ENCODE measurements at regions not wholly inside any gene's neighbourhood (a gene's known extent, or its start where the extent isn't known, plus 50 kb on each side); places are given as distances from the start of the nearest gene placed in this dataset.
A peak's percentile ranks its signal among the peaks of the same experiment; 100 is the strongest.

DNA sequence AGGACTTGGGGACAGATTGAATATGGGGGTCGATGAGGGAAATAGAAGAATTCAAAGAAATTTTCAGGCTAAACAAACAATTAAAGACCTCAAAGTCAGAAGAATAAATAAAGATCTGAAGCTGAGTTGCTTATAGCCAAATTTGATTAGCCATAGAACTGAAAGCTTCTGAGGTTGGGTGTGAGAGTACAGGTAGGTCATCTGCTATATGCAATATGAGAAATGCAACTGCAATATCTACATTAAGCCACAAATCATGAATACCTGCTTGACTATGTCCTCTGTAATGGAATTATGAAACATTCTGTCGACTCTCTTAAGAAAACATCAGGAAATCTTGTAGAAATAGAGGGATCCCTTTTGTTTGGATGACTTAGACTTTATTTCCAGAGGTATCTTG lies 192.1 kb upstream of the PCDH15 start:
- intact Hi-C loops (cut with micrococcal nuclease): no loop called here
- no peak for DNase-seq
- ATAC-seq: no peak

DNA sequence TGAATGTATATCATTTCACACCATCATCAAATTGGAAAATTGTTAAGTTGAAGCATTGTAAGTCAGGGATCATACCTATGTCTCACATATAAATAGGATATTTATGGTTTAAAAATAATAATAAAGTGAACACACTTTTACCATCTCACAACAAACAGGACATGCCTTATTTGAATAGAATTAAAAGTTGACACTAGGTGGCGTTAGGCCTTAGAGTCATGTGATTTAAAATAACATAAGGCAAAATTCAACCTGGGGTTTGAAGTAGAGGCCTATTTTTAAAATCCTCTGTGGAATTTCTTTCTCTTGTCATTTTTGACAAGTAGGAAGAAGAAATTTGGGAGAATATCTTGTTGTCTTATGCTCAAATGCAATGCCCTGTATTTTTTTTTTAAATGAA lies 184.7 kb upstream of the PCDH15 start:
- intact Hi-C loops (cut with micrococcal nuclease): no loop called here
- ATAC-seq (no peak), DNase-seq (no peak)

DNA sequence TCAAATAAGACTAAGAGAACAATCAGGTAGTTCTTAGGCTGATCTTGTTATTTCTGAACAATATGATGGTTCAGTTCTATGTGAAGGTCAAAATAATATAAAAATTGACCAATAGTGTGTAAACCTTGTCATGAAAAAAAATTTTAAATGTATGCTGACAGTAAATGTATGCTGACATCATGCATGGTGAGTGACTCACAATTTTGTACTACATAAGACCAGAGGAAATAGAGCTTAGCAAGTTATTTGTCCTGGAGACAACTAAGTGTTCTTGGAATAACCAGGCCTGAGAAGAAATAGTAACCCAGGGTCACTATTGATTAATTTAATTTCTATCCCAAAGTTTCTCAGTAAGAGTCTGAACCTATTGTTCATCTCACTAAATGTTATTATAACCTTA lies 182.2 kb upstream of the PCDH15 start:
- ATAC-seq (no peak), DNase-seq (no peak)
- intact Hi-C loops (cut with micrococcal nuclease): no loop called here

DNA sequence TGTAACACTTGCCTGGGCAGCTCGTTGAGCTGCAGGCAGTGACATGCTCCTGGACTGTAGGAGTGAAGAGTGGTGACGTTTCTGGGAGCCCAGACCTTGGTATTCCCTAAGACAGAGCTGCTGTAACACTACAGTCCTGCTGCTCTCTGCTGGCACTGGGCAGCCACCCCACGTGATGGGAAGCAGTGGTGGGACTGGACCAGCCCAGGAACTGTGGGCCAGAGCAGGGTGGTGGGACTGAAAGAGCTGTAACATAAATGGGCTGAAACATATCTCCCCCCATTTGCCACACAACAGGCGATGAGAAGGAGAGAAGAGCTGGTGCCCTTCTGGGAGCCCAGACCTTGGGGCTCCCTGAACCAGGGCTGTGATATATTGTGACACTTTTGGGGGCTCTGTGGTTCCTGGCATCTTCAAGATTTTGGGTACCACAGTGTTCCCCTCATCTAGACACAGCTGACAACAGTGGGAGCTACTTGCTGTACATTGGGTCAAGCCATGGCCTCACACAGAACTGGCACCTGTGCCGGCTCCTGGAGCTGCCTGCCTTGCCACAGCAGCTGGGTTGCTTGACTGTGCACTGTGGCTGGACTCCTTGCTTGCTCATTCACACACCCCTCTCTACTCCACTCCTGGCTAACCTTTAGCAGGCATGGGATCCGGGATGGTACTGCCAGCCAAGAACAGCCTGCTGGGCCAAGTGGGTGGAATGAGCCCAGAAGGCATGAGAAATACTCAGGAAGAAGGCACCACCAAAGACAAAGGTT lies 161.3 kb upstream of the PCDH15 start:
- DNase-seq (no peak), ATAC-seq (no peak)
- intact Hi-C loops (cut with micrococcal nuclease): no loop called here

DNA sequence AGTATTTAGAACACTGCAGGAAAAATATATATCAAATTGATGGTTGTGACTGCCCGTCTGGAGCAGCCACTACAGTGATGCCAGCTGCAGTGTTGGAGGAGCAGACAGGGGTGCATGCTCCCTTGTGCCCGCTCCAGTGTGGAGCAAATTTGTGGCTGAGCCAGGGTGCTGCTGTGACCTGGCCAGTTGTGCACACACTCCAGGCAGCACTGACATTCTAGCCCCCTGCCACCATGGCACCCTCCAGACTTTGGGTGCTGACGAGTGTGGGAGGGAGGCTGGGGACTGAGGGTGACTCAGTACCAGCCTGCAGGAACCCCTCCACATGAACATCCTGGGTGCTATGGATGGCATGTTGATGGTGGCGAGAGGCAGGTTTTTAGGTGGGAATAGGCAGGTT lies 160.0 kb upstream of the PCDH15 start:
- DNase-seq: no peak
- no peak for ATAC-seq
- intact Hi-C loops (cut with micrococcal nuclease): no loop called here

DNA sequence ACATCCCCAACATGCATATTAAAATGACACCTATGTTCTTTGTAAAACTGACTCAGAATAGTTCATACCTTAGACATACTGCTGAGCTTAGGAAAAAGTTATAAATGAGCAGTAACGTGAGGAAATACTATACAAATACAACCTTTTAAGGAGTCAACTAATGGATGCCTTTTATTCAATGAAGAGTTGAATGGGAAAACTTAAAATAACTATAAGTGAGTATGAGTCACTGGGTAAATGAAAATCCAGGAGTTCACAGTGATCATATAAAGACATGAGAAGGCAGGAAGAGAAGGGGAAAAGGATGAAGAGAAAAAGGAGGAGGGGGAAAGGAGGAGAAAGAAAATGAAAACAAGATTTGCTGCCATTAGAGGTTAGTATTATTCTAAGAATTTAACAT lies 157.8 kb upstream of the PCDH15 start:
- ATAC-seq: no peak
- intact Hi-C loops (cut with micrococcal nuclease): no loop called here
- no peak for DNase-seq

DNA sequence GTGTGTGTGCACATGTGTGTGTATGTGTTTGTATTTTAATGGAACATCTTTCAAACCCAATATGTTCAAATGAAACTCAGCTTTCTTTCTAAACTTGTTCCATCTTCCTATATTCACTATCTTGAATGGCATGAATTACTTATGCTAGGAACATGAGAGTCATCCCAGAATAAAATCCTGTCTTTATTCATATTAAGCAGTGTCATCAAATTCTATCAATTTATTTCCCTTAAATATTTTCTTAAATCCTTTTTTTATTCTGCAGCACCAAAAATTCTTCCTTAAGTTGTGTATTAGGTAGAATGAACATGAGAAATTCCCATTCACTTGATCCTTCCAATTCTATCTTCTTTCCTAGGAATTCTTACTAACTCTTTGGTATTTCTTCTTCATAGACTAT lies 146.6 kb upstream of the PCDH15 start:
- intact Hi-C loops (cut with micrococcal nuclease): no loop called here
- no peak for ATAC-seq
- DNase-seq: no peak

DNA sequence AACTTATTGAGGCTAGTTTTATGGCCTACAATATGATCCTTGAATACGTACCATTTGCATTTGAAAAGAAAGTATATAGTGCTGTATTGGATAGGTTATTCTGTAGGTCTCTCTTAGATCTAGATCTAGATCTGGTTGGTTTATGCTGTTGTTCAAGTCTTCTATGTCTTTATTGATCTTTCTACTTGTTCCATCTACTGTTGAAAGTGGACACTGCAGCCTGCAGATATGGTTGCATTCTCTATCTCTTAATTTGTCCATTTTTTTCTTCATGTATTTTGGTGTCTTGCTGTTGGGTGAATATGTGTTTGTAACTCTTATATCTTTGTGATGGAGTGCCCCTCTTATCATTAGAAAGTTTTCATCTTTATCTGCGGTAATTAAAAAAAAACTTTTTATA lies 139.4 kb upstream of the PCDH15 start:
- intact Hi-C loops (cut with micrococcal nuclease): no loop called here
- DNase-seq (no peak), ATAC-seq (no peak)

DNA sequence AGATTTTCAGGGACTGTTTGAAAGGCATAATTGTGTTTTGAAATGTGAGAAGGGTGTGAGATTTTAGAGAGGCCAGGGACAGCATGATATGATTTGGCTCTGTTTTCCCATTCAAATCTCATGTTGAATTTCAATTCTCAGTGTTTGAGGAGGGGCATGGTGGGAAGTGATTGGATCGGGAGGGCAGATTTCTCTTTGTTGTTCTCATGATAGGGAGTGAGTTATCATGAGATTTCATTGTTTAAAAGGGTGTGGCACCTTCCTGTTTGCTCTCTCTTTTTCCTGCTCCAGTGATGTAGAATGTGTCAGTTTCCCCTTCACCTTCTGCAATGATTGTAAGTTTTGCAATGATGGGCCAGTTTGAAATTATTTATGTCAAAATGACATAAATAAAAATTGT lies 113.0 kb upstream of the PCDH15 start:
- intact Hi-C loops (cut with micrococcal nuclease): no loop called here
- no peak for DNase-seq
- ATAC-seq: no peak

DNA sequence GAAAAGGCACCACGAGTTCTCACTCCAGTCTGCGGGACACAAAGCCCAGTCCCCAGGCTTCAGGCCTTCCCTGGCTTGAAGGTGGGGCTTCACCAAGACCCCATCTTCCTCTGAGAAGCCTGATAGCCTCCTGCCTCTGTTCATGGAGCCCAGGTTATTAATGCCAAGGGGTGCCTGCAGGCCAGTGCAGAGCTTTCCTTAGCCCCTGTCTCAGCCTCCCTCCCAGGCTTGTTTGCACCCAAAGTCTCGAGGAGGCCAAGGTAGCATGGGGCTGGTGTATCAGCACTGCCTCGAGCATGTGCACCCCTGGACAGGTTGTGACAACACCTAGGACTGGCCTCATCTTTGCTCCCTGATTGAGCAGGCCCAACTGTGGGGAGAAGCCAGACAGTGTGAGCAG lies 108.1 kb upstream of the PCDH15 start:
- intact Hi-C loops (cut with micrococcal nuclease): no loop called here
- no peak for DNase-seq
- no peak for ATAC-seq

DNA sequence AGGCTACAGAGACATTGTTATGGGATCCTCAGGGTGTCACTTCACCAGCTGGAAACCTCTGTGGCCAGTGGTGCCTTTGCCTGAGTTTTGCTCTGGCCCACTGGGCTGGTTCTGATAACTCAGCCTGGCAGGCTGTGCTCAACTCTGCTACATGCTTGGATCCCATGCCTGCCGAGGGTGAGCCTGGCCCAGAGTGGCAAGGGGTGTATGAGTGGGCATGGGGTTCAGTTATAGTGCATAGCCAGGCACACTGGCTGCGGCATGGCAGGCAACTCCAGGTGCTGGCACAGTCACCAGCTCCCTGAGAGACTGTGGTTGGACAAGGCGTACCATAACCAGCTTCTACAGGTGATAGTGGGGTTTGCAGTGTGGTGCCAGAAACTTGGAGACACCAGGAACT lies 107.0 kb upstream of the PCDH15 start:
- intact Hi-C loops (cut with micrococcal nuclease): no loop called here
- DNase-seq: no peak
- no peak for ATAC-seq

DNA sequence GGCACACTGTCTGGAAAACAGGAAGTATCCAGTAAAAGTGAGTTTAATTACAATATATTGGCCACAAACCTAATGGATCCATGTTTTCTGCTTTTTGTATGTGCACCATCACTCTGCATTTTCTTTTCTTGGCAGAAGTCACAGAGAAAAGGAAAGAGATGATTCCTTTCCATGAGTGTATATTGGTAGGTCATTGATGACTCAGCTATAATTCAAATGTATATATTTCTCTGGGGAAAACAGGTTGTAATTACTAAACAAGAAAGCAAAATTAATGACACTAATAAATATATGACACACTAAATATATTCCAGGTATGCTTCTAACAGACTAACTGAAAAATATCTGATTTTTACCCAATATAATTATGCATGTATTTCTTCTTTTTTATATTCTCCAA lies 105.9 kb upstream of the PCDH15 start:
- intact Hi-C loops (cut with micrococcal nuclease): no loop called here
- DNase-seq: no peak
- ATAC-seq: no peak

DNA sequence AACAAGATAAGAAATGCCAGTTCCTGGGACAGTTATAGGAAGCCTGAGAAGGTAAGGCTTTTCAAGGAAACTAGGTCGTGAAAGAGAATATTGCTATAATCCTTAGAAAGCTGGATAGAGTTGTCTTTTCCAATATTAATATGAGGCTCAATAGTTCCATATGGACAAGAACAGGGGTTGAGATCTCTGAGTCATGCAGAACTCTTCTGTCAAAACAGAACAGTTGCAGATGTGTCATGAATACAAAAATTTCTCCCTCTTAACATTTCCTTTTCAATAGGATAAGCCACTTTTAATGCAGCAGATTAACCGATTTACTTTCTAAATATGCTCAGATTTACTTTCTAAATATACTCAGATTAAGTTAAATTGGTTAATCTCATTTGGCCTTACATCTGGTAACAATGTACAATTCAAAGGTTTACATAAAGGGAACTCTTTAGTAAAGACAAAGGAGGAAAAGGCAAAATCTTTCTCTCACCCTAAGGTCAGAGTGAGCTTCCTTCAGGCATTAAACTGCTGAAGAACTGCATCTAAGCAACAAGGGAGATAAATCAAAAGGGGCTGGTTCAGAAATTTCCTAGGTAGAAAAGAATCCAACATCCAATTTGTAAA lies 104.7 kb upstream of the PCDH15 start:
- intact Hi-C loops (cut with micrococcal nuclease): no loop called here
- no peak for DNase-seq
- no peak for ATAC-seq

DNA sequence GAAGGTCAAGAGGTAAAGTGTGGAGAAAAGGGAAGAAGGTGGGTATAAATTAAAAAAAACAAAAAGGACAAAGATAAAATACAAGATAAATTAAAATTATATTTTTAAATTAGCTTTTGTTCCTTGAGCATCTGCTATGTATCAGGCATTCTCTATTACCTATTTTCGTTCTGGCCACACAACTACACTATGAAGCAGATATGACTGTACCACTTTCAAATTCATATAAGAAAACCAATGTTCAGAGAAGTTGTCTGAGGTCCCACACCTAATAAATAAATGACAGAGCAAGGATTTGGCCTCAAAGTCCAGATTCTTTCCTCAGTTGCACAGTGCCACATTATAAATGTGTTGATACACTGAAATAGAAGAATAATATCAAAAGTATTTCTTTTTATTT lies 103.8 kb upstream of the PCDH15 start:
- intact Hi-C loops (cut with micrococcal nuclease): no loop called here
- no peak for ATAC-seq
- no peak for DNase-seq

DNA sequence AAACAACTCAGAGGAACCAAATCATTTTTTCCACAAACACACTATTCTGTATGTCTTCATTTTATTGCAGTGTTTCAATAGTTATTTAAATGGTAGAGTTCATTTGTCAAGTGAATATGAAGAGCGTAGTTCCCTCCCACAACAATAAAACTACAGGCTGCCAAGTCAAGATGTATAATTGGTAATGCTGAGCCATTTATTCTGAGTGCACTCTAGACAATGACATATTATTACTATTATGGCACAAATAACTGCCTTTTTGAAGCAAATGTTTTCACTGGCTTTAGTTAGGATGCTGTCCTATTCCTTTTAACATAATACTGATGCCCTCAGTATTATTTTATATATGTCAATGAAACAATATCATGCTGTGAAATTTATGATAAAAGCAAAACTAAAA lies 102.7 kb upstream of the PCDH15 start:
- ATAC-seq: no peak
- intact Hi-C loops (cut with micrococcal nuclease): no loop called here
- DNase-seq: no peak

DNA sequence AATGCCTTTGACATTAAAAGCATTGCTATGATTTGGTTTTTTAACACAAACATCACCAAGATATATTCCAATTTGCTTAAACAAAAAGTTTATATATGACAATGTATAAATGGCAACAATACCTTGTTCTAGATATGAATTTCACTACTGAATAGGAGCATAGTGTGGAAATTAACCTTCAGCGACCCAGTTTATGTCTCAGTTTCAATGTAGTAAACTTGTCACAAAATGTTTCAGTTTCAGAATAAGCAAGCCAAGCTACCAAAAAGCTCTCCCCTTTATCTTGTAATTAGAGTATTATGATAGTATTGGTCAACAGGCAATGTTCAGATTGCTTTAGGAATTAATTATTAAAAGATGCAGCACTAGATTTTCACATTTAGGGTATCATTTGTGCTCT lies 99.6 kb upstream of the PCDH15 start:
- intact Hi-C loops (cut with micrococcal nuclease): no loop called here
- ATAC-seq: no peak
- no peak for DNase-seq

DNA sequence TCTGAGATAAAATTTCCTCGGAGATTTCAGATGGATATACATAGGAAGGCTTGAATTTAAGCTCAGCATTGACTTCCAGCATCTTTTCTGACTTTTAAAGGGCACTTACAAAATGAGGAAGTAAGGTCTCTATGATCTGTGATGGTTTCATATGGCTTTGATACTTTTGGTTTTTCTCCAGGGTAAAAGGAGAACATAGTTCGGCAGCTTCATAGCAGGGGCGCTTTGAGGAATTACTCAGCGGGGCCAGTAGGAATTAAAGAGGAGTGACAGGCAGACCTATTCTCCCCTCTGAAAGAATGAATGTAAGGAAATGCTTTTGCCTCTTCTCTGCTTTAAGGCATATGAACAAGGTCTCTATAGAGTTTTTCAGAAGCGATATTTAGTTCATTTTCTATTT lies 80.0 kb upstream of the PCDH15 start:
- ATAC-seq: no peak
- intact Hi-C loops (cut with micrococcal nuclease): no loop called here
- DNase-seq: no peak

DNA sequence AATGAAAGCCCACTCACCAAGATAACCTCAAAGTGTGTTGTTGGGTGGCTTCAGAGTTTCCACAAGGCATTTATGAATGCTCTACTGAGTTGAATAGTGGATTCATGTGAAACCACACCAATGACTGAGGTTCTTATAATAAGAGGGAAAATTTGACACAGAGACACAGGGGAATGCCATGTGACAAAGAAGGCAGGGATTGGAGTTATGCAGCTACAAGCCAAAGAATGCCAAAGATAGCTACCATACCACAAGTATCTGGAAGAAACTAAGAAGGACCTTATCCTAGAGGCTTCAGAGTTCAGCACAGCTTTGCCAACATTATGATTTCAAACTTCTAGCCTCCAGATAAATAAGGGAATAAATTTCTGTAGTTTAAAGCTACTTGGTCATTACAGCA lies 68.0 kb upstream of the PCDH15 start:
- intact Hi-C loops (cut with micrococcal nuclease): no loop called here
- ATAC-seq (peak; percentile 36), DNase-seq (no peak)

DNA sequence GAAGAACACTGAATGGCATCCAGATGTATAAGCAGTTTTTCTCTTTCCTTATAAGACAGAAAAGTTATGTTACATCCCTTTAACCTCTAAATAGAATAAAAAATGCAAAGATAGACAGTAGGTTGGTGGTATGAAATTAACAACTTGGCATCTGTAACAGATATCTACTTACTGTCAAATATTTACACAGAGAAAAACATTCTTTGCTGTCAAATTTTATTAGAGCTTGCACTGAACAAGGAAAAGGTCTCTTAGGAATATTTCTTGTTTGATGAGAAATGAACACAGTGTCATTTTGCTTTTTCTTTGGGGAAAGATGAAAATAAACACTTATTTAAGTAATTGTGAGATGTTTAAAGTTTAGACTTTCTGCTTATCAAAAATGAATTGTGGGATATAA lies 65.6 kb upstream of the PCDH15 start:
- ATAC-seq (no peak), DNase-seq (no peak)
- intact Hi-C loops (cut with micrococcal nuclease): no loop called here

DNA sequence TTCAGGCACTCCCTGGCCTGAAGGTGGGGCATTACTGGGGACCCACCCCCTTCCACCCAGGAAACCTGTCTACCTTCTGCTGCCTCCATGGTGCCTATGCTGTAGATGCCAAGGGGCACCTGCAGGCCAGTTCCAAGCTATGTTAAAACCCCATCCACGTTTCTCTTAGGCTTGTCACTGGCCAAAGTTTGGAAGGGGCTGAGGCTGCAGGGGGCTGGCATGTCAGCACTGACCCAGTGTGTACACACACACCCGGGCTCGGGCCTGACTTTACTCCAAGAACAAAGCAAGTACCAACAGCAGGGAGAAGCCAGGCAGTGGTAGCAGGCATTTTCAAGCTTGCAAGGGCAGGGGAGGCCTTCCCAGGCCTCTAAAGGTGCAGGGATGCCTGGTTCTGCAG lies 53.8 kb upstream of the PCDH15 start:
- ATAC-seq (no peak), DNase-seq (no peak)
- intact Hi-C loops (cut with micrococcal nuclease): no loop called here

DNA sequence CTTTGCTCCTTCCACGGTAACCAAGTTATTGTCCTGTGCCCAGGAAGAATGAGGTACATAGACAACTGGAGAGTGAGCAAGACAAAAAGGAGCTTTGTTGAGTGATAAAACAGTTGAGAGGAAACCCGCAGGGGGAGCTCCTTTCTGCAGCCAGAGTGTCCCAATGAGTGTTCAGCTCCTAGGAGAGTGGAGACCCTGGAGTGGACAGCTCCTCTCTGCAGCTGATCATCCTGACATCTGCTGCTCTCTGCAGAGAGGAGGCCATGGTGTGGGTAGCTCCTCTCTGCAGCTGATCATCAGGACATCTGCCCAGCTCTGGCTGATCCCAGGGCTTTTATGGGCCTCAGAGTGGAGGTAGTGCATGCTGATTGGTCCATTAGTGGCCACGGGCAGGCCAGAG lies 53.4 kb upstream of the PCDH15 start:
- intact Hi-C loops (cut with micrococcal nuclease): no loop called here
- DNase-seq (no peak), ATAC-seq (no peak)

DNA sequence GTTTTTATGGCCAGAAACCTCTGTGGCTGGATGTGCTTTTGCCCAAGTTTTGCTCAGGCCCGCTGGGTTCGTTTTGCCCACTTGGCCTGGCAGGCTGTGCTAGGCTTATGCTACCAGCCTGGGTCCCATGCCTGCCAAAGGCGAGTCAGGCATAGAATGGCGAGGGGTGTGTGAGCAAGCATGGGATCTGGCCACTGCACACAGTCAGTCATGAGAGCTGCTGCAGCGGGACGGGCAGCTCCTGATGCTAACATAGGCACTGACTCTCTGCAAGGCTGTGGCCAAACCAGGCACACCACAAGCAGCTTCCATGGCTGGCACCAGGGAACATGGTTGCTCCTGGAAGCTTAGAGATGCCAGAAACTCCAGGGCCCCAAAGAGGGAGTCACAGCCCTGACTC lies 52.9 kb upstream of the PCDH15 start:
- ATAC-seq (no peak), DNase-seq (no peak)
- intact Hi-C loops (cut with micrococcal nuclease): no loop called here
